K562 (cell line): ENCODE measurements at regions not wholly inside any gene's neighbourhood (a gene's known extent, or its start where the extent isn't known, plus 50 kb on each side); places are given as distances from the start of the nearest gene placed in this dataset.
A peak's percentile ranks its signal among the peaks of the same experiment; 100 is the strongest.

Experiments
- ATAC-seq: fragments of 200-7000 bp; cut with Tn5 transposase; 3 replicates; pipeline ENCODE4 v1.9.1; 2020; ENCODE audit warnings: moderate library complexity
- BruUV-seq: library from RNA; stranded (reverse); fragments of 400-500 nt; replicated peaks from 2 replicates; lab custom pipeline; 2021; lab: Mats Ljungman, UMichigan
- CTCF ChIA-PET: fragments of 300-600 bp; formaldehyde crosslinking; extraction: SDS; loops from one replicate; lab custom pipeline; 2021; ENCODE audit warnings: low intra/inter-chr PET ratio; lab: Yijun Ruan, JAX
- POLR2A ChIA-PET: fragments of 300-600, 350-650 bp; sonication (Branson Sonifier 250); formaldehyde crosslinking; extraction: SDS; loops from one replicate; lab custom pipeline; 2021; ENCODE audit warnings: antibody characterized with exemption, inconsistent platforms; lab: Yijun Ruan, JAX
- DNase-seq, 4 experiments: peaks; one replicate each; pipeline versions ENCODE4 v3.0.0 to v3.0.0-alpha.2; 2011 to 2018; ENCODE audit warnings: low spot score in 3 of 4, mixed read lengths in 3 of 4; ENCODE audit errors: extremely low read depth in 1 of 4
- FAIRE-seq: peaks from 2 replicates; lab custom pipeline; 2011; peaks lifted over from hg19 to GRCh38; lab: Jason Lieb, UNC
- H2AFZ ChIP-seq: 2 replicates; pipeline ENCODE4 v1.6.0; 2011; ENCODE audit warnings: low read depth, low read length, control low read depth, inconsistent platforms
- H3K27ac ChIP-seq: fragments of 200-600 bp; 3 replicates; pipeline ENCODE4 v1.8.0; 2011; ENCODE audit warnings: low read depth, mild to moderate bottlenecking, control low read depth, inconsistent platforms, low read length, moderate library complexity, mixed read lengths; ENCODE audit errors: extremely low read depth
- H3K27me3 ChIP-seq, 2 experiments: fragments of 300-600 bp in 1 of 2; 2 replicates in 1 of 2; 3 replicates in 1 of 2; pipeline versions ENCODE4 v1.6.0 to v1.8.0; 2011; ENCODE audit warnings: inconsistent platforms in 2 of 2, low read length in 2 of 2, mild to moderate bottlenecking in 1 of 2, mixed read lengths in 1 of 2, moderate library complexity in 1 of 2; ENCODE audit not compliant: control insufficient read depth in 2 of 2, insufficient read depth in 2 of 2
- H3K36me3 ChIP-seq: fragments of 300-600 bp; 3 replicates; pipeline ENCODE4 v1.8.0; 2011; ENCODE audit warnings: mild to moderate bottlenecking, low read length, inconsistent platforms; ENCODE audit not compliant: control insufficient read depth, insufficient read depth
- H3K4me1 ChIP-seq, 2 experiments: fragments of 200-600 bp in 1 of 2; replicated peaks in 1 of 2; 2 replicates in 1 of 2; 3 replicates in 1 of 2; pipeline versions ENCODE4 v1.5.1 to v1.8.0; 2011; ENCODE audit warnings: inconsistent platforms in 2 of 2, low read length in 2 of 2, mild to moderate bottlenecking in 1 of 2, mixed read lengths in 1 of 2, moderate library complexity in 1 of 2; ENCODE audit not compliant: control insufficient read depth in 2 of 2, insufficient read depth in 2 of 2
- H3K4me2 ChIP-seq: 2 replicates; pipeline ENCODE4 v1.6.1; 2011; ENCODE audit warnings: low read length, control low read depth, inconsistent platforms, mixed read lengths; ENCODE audit not compliant: insufficient read depth
- H3K4me3 ChIP-seq: fragments of 200-600 bp; sonication (generic), shearing (Covaris generic); 2 replicates; pipeline ENCODE4 v1.5.1; 2016; ENCODE audit warnings: control low read depth, inconsistent platforms
- H3K79me2 ChIP-seq: fragments of 200-600 bp; 3 replicates; pipeline ENCODE4 v1.8.0; 2011; ENCODE audit warnings: low read length, inconsistent platforms; ENCODE audit not compliant: control insufficient read depth, insufficient read depth
- H3K9ac ChIP-seq, 2 experiments: 2 replicates each; pipeline versions ENCODE4 v1.6.0 to v1.6.1; 2011; ENCODE audit warnings: low read depth in 2 of 2, low read length in 2 of 2, control low read depth in 1 of 2, inconsistent platforms in 1 of 2, mild to moderate bottlenecking in 1 of 2, mixed read lengths in 1 of 2; ENCODE audit not compliant: insufficient read depth in 1 of 2
- H3K9me1 ChIP-seq: one replicate; pipeline ENCODE4 v1.6.0; 2011; ENCODE audit warnings: inconsistent platforms, mild to moderate bottlenecking, low read length, moderate library complexity; ENCODE audit not compliant: control insufficient read depth, insufficient read depth
- H3K9me3 ChIP-seq: replicated peaks from 2 replicates; pipeline ENCODE4 v1.5.1; 2011; ENCODE audit warnings: low read depth, low read length, inconsistent platforms; ENCODE audit not compliant: control insufficient read depth, insufficient read depth
- H4K20me1 ChIP-seq: replicated peaks from 2 replicates; pipeline ENCODE4 v1.6.1; 2011; ENCODE audit warnings: low read length, inconsistent platforms, mixed read lengths; ENCODE audit not compliant: control insufficient read depth, insufficient read depth
- CXXC5 ChIP-seq: fragments of 250-450 bp; sonication (Bioruptor Pico); IDR thresholded peaks from 2 replicates; pipeline ENCODE4 v1.8.0; 2022; ENCODE audit warnings: inconsistent platforms, mild to moderate bottlenecking, moderate library complexity
- DDX20 ChIP-seq: fragments of 450-650 bp; IDR thresholded peaks from 2 replicates; pipeline ENCODE4 v1.6.1; 2016; ENCODE audit warnings: missing genetic modification characterization, low read depth, mild to moderate bottlenecking, missing compliant biosample characterization, moderate library complexity
- ETV5 ChIP-seq: sonication (generic); formaldehyde crosslinking; IDR thresholded peaks from 2 replicates; pipeline ENCODE4 v1.4.0; 2020; ENCODE audit warnings: low read depth, mild to moderate bottlenecking, missing genetic modification reagents
- GATAD2A ChIP-seq: fragments of 450-650 bp; IDR thresholded peaks from 2 replicates; pipeline ENCODE4 v1.6.1; 2017
- GTF2E2 ChIP-seq: fragments of 200-800 bp; sonication (Bioruptor generic); IDR thresholded peaks from 2 replicates; pipeline ENCODE4 v1.6.1; 2016; ENCODE audit warnings: missing genetic modification characterization, missing compliant biosample characterization
- PHTF2 ChIP-seq: fragments of 250-450 bp; sonication (Bioruptor Pico); IDR thresholded peaks from 2 replicates; pipeline ENCODE4 v1.5.0; 2021; ENCODE audit warnings: mild to moderate bottlenecking
- RFX7 ChIP-seq: fragments of 250-450 bp; sonication (Bioruptor Pico); IDR thresholded peaks from 2 replicates; pipeline ENCODE4 v1.5.1; 2021; ENCODE audit warnings: mild to moderate bottlenecking
- SAP30 ChIP-seq: fragments of 200-600 bp; sonication (generic); IDR thresholded peaks from 2 replicates; pipeline ENCODE4 v1.6.1; 2012; ENCODE audit warnings: borderline replicate concordance, low read depth, mild to moderate bottlenecking, moderate library complexity, low read length, control low read depth, inconsistent platforms; ENCODE audit not compliant: insufficient read depth, poor library complexity, severe bottlenecking
- SIX5 ChIP-seq, 2 experiments: IDR thresholded peaks; 2 replicates each; pipeline ENCODE4 v1.6.1; 2011; ENCODE audit warnings: low read length in 2 of 2, borderline replicate concordance in 1 of 2, low read depth in 1 of 2, mild to moderate bottlenecking in 1 of 2, moderate library complexity in 1 of 2; ENCODE audit not compliant: insufficient read depth in 1 of 2
- SOX6 ChIP-seq: fragments of 450-650 bp; IDR thresholded peaks from 2 replicates; pipeline ENCODE4 v1.6.1; 2014; ENCODE audit warnings: mild to moderate bottlenecking
- TAF15 ChIP-seq: fragments of 200-400 bp; formaldehyde crosslinking; IDR thresholded peaks from 2 replicates; pipeline ENCODE4 v1.6.1; 2017; ENCODE audit warnings: mild to moderate bottlenecking, low read depth, low read length, moderate library complexity
- TBP ChIP-seq: optimal IDR thresholded peaks from 2 replicates; pipeline ENCODE3; 2011; ENCODE audit warnings: low read depth, low read length, improper control_type of control experiment
- ZNF280A ChIP-seq: fragments of 450-650 bp; IDR thresholded peaks from 2 replicates; pipeline ENCODE4 v1.6.1; 2018; ENCODE audit warnings: mild to moderate bottlenecking, low read depth; ENCODE audit not compliant: partially characterized antibody
- WGBS: fragments of 100-300 bp; shearing (Covaris generic); methylation state at CpG from one replicate; pipeline ENCODE4 v1.1.6; 2016; ENCODE audit warnings: low coverage, mixed read lengths; ENCODE audit not compliant: insufficient coverage; ENCODE audit errors: missing lambda C conversion rate; 5-methylcytosine and 5-hydroxymethylcytosine counted together
- in situ Hi-C: fragments of 300-500 bp; cut with MboI; formaldehyde crosslinking; loops from 4 replicates; pipeline ENCODE4 v1.15.0; 2018; ENCODE audit warnings: inconsistent platforms, mixed read lengths
- intact Hi-C: fragments of 100-400 bp; cut with micrococcal nuclease; formaldehyde crosslinking; loops from 2 replicates; pipeline ENCODE4 v1.14.2; 2022
- TF ChIP-seq, protein P1 (sequence below), 2 experiments: fragments of 450-650 bp in 1 of 2; sonication (generic) in 1 of 2; formaldehyde crosslinking in 1 of 2; IDR thresholded peaks in 1 of 2; conservative IDR thresholded peaks in 1 of 2; 2 replicates each; pipeline versions ENCODE4 v1.6.1 to v1.8.1; 2016 to 2023; ENCODE audit warnings: mild to moderate bottlenecking in 2 of 2, moderate library complexity in 2 of 2, inconsistent platforms in 1 of 2, missing genetic modification reagents in 1 of 2

DNA sequence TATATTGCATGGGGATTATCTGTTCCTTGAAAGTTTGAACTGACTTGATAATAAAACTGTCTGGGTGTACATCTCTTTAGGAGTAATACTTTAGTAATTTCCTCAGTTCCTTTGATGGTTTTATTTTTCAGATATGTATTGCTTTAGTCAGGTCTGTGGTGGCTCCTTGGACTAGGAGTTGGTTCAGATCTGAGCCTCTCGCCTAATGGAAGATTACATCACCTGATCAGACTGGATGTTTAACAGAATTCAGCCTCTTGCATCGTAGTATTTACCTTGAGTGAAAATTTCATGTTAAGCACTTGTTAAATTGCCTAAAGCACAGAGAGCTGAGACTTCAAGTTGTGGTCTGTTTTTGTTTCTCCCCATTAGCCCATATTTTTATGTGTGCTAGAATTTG lies 267.3 kb downstream of the MAP2K4 start:
- no TSS peak for BruUV-seq
- in situ Hi-C loops (no loop called here), intact Hi-C loops (no loop called here)
- H2AFZ ChIP-seq = no peak overlapping the region
- ChIA-PET POLR2A (no interaction called here), CTCF (no interaction called here)
- no peak overlapping the region for H3K4me3 ChIP-seq
- no peak for FAIRE-seq
- no peaks in the 10 kb centered on the region for H3K9me3 ChIP-seq
- ATAC-seq = no peak
- H3K4me2 ChIP-seq = no peak overlapping the region
- H3K9me1 ChIP-seq = no peaks in the 10 kb centered on the region
- H3K27me3 ChIP-seq = no peaks in the 10 kb centered on the region
- 6% methylated on average over 2 of the region's 2 CpGs for WGBS
- TF ChIP-seq CXXC5 (CRISPR knock-in tag) = no peak
- TF ChIP-seq TBP = no peak
- no peak for TF ChIP-seq SOX6
- TF ChIP-seq, protein P1, sequence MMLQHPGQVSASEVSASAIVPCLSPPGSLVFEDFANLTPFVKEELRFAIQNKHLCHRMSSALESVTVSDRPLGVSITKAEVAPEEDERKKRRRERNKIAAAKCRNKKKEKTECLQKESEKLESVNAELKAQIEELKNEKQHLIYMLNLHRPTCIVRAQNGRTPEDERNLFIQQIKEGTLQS (IDR thresholded peaks at IDR 0.05) = 0 out of 2 replicates have a peak, but pooled peaks have one; percentile 36
- TF ChIP-seq, protein P1 (CRISPR knock-in tag; conservative IDR thresholded peaks at IDR 0.05) = no peak
- no peak for TF ChIP-seq DDX20 (tag)
- H3K4me1 ChIP-seq = no peaks in the 10 kb centered on the region
- H3K27ac ChIP-seq = no peak overlapping the region
- no peak overlapping the region for H3K9ac ChIP-seq
- H3K79me2 ChIP-seq = no peaks in the 10 kb centered on the region
- no peaks in the 10 kb centered on the region for H4K20me1 ChIP-seq
- DNase-seq = no peak
- H3K36me3 ChIP-seq = no peaks in the 10 kb centered on the region

- POLR2A ChIA-PET = interaction anchor here (0.8 kb wide), 1 partner anchor 36 kb away, joined by 3 read pairs; no protein-coding TSS in a partner anchor
- Histone ChIP-seq H3K4me1 (no peaks in the 10 kb centered on the region), H3K79me2 (no peaks in the 10 kb centered on the region), H3K9me3 (no peaks in the 10 kb centered on the region), H3K36me3 (no peaks in the 10 kb centered on the region), H3K4me2 (no peak overlapping the region), H3K27me3 (no peaks in the 10 kb centered on the region), H3K4me3 (no peak overlapping the region), H3K9ac (no peak overlapping the region), H4K20me1 (no peaks in the 10 kb centered on the region)
- in situ Hi-C loops = no loop called here
- CTCF ChIA-PET = no interaction called here
- FAIRE-seq (no peak), DNase-seq (no peak), ATAC-seq (no peak)
- 0% methylated on average over 4 of the region's 6 CpGs for WGBS
- intact Hi-C loops = no loop called here
- no peak for TF ChIP-seq SAP30
- TF ChIP-seq ZNF280A = no peak
- TF ChIP-seq ETV5 (CRISPR knock-in tag) = no peak
- no peak for TF ChIP-seq GATAD2A
- no peak for TF ChIP-seq PHTF2 (CRISPR knock-in tag)
- TF ChIP-seq RFX7 (CRISPR knock-in tag) = no peak
- TF ChIP-seq TAF15 = no peak
- no peak for TF ChIP-seq GTF2E2 (tag)
- no peak for TF ChIP-seq SIX5 (IDR thresholded peaks at IDR 0.05; ENCODE audit: borderline replicate concordance in 1 of 2, insufficient read depth in 1 of 2, low read depth in 1 of 2, low read length in 2 of 2)
- TF ChIP-seq, all 486 proteins: peak for 0
- Histone ChIP-seq H2AFZ (no peak overlapping the region), H3K9me1 (no peaks in the 10 kb centered on the region), H3K27ac (no peak overlapping the region)
- no TSS peak for BruUV-seq
Observed at GRCh38 chr17:12290207-12290606, 269.5 kb downstream of the MAP2K4 start.
